HuH-7 (cell line): ENCODE measurements at regions not wholly inside any gene's neighbourhood (a gene's known extent, or its start where the extent isn't known, plus 50 kb on each side); places are given as distances from the start of the nearest gene placed in this dataset.

ENCODE experiments used
- DNase-seq: peaks from one replicate; pipeline ENCODE4 v3.0.0; 2011; ENCODE audit warnings: low spot score

DNA sequence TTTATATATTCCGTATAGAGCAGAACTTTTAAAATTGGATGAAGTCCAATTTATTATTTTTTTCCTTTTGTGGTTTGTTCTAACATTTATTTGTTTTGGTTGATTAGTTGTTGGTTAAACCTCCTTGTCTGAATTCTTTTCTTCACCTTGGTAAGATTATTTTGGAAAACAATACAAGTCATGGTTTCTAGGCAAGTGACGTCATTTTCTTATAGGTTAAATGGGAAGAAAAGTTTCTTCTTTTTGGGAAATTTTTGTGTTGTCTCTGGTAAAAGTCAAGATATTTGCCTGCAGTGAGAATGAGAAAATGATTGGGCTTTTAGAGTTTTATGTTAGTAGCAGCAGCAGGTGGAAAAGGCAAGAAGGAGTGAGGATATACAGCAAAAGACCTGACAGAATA lies 197.9 kb downstream of the OTOR start:
- no peak for DNase-seq

DNA sequence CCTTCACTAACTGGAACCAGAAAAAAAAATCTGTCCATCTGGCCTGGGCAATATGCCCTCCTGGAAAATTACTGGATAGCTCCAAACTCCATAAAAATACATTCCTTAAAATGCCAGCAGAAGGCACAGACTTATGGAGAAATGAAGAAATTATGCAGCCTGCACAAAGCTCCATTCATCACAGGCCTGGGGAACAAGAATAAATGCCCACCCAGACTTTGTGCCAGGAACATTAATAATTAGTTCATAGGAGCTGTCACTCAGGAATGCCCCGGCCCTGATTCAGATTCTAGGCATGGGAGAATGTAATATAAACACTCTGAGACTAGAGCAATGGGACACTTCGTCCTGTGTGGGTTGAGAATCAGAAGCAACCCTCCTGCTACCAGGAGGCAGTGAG lies 199.3 kb downstream of the OTOR start:
- DNase-seq, result no peak

DNA sequence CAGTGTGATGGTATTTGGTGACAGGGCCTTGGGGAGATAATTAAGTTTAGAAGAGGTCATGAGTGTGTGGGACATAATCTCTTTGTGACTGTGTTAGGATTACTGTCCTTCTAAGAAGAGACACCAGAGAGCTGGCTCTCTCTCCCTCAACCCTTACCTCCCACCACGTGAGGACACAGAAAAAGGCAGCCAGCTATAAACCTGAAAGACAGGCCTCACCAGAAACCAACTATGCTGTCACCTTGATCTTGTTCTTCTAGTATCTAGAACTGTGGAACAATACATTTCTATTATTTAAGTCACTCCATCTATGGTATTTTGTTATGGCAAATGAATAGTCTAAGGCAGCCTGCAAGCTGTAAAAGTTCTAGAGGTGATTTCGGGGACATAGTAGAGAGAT lies 203.7 kb downstream of the OTOR start:
- DNase-seq, result no peak

DNA sequence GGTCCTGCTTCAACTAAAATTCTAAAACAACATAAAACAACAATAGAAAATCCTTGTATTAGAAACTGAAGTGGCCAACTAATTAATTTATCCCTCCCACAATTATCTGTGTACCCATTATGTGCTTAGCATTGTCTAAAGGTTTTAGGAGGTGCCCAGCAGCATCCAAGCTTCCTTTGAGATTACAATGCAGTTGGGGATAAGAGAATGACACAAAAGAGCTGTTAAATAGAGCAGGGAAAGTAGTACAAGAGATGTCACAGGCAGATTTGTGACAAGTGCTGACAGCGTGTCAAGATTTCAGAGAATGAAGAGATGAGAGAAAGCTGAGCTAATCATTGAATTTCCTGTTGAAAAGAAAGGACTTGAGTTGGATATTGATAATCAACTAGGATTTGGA lies 204.8 kb downstream of the OTOR start:
- DNase-seq, result no peak

DNA sequence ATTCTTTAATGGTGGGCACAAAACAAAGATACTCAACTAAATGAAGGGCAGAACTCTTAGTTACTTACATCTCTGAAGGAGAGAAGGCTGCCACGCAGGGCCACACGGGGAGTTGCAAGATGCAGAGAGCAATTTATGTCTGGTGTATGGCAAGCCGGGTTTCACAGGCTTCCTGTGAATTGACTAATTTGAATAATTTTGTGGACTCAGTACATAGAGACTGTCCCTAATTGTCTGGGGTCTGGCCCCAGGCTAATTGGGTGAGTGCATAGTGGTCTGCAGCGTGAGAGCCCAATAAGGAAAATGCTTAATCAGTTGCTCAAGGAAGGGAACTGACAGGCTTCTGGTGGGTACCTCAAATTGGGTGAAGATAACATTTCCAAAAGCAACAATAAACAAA lies 205.7 kb downstream of the OTOR start:
- no peak for DNase-seq

DNA sequence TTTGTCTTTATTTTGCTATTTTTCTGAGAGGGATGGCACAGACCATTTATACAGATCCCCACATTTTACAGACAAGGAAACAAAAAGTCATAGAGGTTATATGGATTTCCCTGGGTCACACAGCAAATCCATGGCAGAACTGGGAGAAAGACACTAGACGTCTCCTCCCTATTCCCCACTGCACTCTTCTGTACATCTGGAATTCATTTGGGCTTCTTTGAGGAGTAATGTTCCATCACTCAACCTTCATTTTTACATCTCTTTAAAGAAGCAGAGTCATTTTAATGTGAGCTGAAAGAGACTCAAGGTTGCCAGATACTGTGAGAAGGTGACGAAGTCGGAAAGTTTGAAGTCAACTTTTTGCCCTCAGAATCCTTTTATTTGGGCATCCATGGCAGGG lies 207.3 kb downstream of the OTOR start:
- no peak for DNase-seq

DNA sequence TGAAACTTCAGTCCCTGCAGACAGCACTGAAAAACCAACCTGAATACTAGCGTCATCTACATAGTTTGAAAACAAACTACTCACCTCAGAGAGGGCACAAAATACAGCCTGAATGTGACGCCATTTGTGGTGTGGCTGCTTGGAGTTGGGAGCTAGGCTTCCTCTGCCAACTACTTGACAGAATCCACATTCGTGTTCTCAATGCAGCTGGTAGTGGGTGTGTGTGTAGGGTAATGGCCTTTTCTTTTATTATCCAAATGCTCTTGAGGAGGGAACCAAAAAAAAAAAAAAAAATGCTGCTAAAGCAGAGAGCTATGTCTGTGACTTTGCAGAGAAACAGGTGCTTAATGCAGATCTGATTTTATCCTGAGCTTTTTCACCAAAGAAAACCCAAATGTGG lies 207.8 kb downstream of the OTOR start:
- DNase-seq, result no peak

DNA sequence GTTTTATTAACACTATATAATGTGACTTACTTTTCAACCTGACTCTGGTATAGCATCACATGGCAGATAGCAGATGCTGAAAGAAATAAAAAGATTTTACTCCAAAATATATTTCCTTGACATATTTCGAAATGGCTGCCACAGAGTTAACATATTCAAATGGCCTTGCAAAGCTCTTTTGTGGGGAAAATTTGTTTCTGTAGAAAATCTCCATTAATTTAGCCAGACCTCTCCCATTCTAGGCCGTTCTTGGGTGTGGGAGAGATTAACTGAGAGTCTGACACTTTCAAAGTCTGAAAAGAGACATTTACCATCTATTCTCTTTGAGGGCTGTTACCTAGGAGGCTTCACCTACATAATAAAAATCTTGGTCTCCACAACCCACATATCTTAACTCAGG lies 217.2 kb downstream of the OTOR start:
- no peak for DNase-seq

DNA sequence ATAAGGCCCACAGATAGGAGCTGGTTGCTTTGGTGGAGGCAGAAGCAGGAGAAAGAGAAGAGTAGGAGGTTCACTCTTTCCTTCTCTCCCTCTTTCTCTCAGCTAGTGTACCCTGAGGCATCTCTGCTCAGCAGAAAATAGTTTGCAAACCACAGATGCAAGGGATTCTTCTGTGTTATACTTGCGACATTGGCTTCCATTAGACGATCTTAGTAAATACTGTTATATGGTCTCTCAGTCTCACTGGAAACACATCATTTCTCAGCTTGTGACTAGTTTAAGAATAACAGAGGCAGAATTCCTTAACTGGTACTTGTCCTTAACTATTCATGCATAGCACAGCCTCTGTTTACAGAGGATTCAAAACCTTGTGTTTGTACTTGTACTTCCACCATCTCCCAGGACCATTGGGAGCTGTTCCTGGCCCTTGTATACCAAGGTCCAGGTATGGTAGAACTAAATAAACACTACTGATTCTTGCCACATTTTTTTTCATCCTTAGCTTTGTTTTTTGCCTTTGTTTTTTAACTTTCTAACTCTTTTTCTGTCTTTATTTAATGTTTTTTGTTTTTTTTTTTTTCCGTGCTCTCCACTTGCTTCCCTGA lies 218.2 kb downstream of the OTOR start:
- DNase-seq, result no peak

DNA sequence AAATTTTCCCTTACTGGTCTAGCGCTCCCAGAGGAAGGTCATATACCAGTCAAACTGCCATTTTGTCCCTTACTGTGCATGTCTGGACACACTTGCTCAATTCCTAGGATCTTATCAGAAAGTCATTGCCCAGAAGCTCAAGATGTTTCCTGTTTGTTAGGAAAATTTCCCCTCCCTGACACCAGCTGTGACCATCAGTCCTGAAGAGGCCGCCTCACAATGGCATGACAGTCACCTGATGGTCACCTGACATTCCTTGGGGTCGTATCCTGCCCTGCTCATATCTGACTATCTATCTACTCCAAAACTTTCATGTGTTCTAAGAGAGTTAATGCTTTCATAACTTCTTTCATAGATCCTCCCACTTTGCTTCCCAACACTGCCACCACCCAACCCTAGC lies 219.9 kb downstream of the OTOR start:
- no peak for DNase-seq

DNA sequence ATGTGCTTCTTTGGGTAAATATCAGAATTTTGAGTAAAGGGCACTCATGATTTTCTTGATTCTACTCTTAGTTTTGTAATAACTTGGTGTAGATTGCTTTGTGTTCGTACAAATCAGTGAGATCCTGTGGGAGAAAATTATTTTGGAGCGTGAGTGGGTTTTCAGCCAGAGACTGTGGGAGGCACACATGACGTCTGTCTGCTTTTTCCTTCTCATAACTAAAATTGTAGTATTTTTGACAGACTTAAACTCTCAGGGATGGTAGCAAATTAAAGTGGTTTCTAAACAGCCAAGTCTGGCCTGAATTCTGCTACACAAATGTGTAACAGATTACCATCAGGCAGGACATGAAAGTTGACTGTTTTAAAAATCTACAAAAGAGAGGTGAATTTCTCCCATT lies 222.6 kb downstream of the OTOR start:
- DNase-seq, result no peak

DNA sequence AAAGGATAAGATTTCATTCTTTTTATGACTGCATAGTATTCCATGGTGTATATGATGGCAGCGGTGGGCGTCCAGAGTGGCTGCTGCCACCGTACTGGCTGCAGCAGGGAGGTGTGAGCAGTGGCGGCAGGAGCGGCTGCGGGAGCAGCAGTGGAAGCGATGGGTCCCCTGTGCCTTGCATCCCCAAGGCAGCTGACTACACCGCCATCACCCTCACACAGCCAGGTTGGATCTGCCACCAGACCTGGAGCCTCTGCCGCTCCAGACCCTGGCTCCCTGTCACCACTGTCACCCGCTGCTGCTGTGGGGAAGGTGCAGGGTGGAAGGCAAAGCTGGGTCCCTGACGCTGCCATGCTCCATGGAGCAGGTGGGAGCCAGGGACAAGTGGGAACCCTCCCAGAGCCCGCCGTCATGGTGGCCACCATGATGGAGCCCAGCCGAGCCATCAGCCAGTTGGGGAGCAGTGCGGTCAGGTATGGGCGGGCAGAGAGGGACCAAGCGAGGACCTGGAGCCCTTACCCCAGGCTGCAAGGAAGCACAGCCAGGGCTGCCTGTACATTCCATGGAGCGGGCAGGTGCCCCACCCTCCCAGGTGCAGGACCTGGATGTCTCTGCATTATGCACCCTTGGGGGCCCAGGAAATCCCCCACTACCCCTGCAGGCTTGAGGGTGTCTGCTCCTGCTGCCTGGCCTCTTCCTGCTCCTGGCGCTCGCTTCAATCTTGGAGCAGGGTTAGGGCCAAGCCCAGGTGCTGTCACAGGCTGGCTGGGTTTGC lies 226.1 kb downstream of the OTOR start:
- DNase-seq, result no peak

DNA sequence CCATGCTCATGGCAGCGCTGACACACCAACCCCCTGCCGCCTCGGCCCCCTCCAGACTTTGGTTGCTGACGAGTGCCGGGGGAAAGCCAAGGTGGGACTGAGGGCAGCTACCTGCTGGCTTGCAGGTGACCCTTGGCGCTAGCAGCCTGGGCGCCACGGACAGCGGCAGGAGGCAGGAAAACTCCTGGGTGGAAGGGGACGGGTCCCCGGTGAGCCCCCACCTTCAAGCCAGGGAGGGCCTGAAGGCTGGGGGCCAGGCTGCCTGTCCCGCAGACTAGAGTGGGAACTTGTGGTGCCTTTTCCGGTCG lies 226.7 kb downstream of the OTOR start:
- no peak for DNase-seq

DNA sequence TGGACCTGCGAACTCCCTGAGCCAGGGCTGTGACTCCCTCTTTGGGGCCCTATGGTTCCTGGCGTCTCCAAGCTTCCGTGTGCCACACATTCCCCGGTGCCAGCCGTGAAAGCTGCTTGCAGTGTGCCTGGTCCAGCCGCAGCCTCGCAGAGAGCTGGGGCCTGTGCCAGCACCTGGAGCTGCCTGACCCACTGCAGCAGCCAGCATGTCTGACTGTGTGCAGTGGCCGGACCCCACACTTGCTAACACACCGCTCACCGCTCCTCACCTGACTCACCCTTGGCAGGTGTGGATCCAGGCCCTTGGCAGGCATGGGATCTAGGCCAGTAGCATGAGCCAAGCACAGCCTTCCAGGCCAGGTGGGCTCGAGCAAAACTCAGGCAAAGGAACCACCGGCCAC lies 227.5 kb downstream of the OTOR start:
- no peak for DNase-seq

DNA sequence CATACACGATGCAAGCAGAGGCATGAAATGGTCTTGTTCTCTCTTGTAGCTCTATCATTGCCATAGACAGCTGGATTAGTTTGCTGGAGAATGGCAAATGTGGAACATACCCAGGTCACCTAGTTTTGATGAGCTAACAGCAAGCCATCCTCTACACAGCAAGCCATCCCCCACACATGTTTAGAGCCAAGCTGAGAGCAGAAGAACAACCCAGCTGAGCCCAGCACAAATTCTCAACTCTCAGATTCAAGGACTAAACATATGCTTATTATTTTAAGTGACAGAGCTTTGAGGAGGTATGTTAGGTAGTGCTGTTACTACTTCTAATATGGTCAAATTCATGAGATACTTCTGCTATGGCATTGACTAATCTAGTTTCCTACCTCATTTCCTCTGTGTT lies 230.3 kb downstream of the OTOR start:
- no peak for DNase-seq

DNA sequence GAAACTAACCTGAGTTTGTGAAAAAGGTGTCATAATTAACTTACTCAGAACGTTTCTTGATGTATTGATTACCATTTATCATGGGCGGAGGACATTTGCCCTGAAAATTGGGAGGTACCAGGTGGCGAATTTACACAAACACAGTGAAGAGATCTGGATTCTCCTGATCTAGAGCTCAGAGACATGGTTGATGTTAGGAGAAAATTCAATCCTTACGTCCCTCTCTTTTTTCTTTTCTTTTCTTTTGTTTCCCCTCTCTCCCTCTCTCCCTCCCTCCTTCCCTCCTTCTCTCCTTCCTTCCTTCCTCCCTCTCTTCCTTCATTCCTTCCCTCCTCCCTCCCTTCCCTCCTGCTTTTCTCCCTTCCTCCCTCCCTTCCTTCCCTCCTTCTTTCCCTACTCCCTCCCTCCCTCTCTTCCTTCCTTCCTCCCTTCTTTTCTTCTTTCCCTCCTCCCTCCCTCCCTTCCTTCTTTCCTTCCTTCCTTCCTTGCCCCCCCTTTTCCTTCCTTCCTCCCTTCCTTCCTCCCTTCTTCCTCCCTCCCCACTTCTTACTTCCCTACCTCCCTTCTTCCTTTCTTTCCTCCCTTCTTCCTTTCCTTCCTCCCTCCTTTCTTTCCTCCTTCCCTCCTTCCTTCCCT lies 234.1 kb downstream of the OTOR start:
- no peak for DNase-seq

DNA sequence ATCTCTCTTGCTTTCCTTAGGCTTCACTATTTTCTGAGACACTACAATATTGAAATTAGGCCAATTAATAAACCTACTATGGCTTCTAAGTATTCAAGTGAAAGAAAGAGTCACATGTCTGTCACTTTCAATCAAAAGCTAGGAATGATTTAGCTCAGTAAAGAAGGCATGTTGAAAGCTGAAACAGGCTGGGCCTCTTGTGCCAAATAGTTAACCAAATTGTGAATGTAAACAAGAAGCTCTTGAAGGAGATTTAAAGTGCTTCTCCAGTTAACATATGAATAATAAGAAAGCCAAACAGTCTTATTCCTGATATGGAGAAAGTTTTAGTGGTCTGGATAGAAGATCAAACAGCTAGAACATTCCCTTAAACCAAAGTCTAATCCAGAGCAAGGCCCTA lies 236.3 kb downstream of the OTOR start:
- no peak for DNase-seq

DNA sequence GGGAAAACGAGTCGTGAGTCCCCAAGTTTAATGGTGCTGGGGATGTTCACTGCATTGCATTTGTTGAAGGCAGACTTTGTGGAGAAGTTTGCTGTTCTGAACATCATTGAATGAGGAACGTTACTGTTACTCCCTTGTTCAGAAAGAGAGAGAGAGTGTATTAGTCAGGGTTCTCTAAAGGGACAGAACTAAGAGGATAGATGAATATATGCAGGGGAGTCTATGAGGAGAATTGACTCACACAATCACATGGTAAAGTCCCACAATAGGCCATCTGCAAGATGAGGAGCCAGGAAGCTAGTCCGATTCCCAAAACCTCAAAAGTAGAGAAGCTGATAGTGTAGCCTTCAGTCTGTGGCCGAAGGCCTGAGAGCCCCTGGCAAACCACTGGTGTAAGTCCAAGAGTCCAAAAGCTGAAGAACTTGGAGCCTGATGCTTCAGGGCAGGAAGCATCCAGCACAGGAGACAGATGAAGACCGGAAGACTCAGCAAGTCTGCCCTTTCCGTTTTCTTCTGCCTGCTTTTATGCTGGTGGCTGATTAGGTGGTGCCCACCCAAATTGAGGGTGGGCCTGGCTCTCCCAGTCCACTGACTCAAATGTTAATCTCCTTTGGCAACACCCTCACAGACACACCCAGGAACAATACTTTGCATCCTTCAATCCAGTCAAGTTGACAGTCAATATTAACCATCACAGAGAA lies 223.5 kb upstream of the PCSK2 start:
- no peak for DNase-seq

DNA sequence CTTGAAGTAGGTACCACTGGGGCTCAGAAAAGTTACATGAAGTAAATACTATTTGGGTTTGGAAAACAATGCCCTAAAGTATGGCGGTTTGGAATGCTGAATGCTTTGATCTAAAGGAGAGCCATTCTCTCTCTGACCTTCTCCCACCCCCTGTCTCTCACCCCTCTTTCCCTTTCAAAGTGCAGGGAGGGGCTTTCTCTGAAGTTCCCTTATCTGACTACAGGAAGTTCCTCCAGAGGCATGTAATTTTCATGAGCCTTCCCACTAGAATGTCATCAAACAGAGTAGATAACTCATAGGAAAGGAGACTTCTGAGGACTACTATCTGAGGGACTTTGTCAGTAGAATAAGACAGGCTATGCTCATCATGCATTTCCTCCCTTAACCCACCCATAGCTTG lies 216.7 kb upstream of the PCSK2 start:
- DNase-seq, result no peak

DNA sequence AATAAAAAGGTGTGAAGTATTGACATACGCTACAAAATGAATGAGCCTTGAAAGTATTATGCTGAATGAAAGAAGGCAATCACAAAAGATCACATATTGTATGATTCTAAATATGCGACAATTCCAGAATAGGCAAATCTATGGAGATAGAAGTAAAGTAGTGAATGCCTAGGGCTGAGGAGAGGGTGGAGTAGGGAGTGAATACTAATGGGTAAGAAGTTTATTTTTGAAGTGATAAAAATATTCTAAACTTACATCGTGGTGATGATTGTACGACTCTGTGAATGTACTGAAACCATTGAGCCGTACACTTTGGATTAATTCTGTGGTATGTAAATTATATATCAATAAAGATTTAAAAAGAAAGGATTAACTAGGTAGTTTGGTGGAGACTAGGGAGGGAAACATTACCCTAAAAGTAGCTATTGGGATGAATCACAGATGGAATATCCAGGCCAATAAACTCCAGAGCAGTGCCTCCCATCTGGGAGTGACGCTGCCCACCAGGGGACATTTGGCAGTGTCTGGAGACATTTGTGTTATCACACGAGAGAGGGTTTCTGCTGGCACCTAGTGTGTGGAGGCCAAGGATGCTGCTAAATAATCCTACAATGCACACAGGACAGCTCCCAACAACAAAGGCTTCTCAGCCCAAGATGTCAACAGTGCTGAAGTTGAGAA lies 214.2 kb upstream of the PCSK2 start:
- DNase-seq, result no peak

DNA sequence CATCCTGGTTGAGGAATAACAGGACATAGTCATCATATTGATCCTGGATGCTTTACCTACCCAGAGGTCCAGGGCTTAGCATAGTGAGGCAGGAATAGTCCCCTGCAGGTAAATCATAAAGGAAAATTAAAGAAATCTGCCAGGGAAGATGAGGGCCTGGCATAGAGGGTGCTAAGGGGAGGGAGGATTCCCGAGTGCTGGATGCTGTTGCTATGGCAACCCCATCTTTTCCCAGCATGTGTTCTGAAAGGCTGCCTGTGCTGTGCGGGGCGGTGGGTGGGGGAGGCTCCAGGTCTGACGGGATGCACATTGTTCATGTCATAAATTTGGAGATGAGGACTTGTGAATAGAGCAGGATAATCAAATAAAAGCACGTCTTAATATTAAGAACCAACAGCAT lies 212.6 kb upstream of the PCSK2 start:
- DNase-seq, result no peak

DNA sequence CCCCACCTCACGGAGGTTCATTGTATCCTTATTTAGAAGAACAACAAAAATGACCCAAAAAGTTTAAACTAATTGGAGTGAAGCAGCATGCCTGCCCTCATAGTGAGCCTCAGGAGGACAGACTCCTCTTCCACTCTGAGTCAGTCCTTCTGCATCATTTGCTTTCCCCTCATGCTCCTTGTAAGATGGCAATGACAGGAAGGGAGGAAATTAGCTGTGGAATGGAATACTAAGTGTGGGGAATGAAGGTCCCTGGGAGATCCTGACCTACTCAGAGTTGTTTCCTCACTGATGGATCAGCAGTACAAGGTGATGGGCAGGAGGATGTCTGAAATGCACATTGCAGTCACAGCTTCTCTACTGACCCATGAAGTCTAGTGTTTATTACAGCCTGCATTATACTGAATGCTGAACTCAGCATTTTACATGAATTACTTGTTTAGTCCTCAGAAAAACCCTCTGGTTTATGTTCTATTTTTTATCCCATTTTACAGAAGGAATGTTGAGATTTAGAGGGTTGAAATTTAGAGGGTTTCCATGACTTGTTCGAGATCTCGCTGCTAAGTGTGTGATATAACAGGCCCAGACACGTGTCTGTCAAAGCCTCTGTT lies 212.0 kb upstream of the PCSK2 start:
- no peak for DNase-seq
